Chondrocyte (in vitro differentiated cells): ENCODE measurements at regions not wholly inside any gene's neighbourhood (a gene's known extent, or its start where the extent isn't known, plus 50 kb on each side); places are given as distances from the start of the nearest gene placed in this dataset.

Experiments used
- DNase-seq: peaks from one replicate; pipeline ENCODE4 v3.0.0; 2021; ENCODE audit warnings: mixed read lengths, low spot score
- H3K27ac Mint-ChIP-seq: one replicate; pipeline ENCODE4 v1.8.0; 2021; ENCODE audit warnings: mild to moderate bottlenecking, moderate library complexity, mixed read lengths; ENCODE audit not compliant: unreplicated experiment
- H3K27me3 Mint-ChIP-seq: 2 replicates; pipeline ENCODE4 v1.8.0; 2021; ENCODE audit warnings: low read depth, mixed read lengths
- H3K36me3 Mint-ChIP-seq: 2 replicates; pipeline ENCODE4 v1.8.0; 2021; ENCODE audit warnings: low read depth, mixed read lengths
- H3K4me1 Mint-ChIP-seq: 2 replicates; pipeline ENCODE4 v1.8.0; 2021; ENCODE audit warnings: low read depth, mild to moderate bottlenecking, mixed read lengths
- H3K4me3 Mint-ChIP-seq: one replicate; pipeline ENCODE4 v1.8.0; 2021; ENCODE audit warnings: mild to moderate bottlenecking, moderate library complexity, mixed read lengths; ENCODE audit not compliant: unreplicated experiment
- H3K9me3 Mint-ChIP-seq: 2 replicates; pipeline ENCODE4 v1.8.0; 2021; ENCODE audit warnings: low read depth, mixed read lengths
- TF ChIP-seq, protein P1 (sequence below): fragments of 200-600 bp; sonication (generic); IDR thresholded peaks from 2 replicates; pipeline ENCODE4 v1.5.0; 2021; ENCODE audit warnings: antibody characterized with exemption, mild to moderate bottlenecking, moderate library complexity

GRCh38 chr9:75462866-75463265 lies 374.6 kb downstream of the OSTF1 start:
- Mint-ChIP-seq H3K4me3 (no peak overlapping the region), H3K27me3 (no peaks in the 10 kb centered on the region), H3K4me1 (peaks cover 60% of the 10 kb centered on the region), H3K36me3 (no peaks in the 10 kb centered on the region), H3K27ac (no peak overlapping the region), H3K9me3 (no peaks in the 10 kb centered on the region)
- TF ChIP-seq, protein P1, sequence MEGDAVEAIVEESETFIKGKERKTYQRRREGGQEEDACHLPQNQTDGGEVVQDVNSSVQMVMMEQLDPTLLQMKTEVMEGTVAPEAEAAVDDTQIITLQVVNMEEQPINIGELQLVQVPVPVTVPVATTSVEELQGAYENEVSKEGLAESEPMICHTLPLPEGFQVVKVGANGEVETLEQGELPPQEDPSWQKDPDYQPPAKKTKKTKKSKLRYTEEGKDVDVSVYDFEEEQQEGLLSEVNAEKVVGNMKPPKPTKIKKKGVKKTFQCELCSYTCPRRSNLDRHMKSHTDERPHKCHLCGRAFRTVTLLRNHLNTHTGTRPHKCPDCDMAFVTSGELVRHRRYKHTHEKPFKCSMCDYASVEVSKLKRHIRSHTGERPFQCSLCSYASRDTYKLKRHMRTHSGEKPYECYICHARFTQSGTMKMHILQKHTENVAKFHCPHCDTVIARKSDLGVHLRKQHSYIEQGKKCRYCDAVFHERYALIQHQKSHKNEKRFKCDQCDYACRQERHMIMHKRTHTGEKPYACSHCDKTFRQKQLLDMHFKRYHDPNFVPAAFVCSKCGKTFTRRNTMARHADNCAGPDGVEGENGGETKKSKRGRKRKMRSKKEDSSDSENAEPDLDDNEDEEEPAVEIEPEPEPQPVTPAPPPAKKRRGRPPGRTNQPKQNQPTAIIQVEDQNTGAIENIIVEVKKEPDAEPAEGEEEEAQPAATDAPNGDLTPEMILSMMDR = no peak
- no peak for DNase-seq

GRCh38 chr9:75463871-75464270 lies 375.6 kb downstream of the OSTF1 start:
- Mint-ChIP-seq H3K9me3 (no peaks in the 10 kb centered on the region), H3K4me1 (peaks cover 62% of the 10 kb centered on the region), H3K4me3 (no peak overlapping the region), H3K27ac (no peak overlapping the region), H3K27me3 (no peaks in the 10 kb centered on the region), H3K36me3 (no peaks in the 10 kb centered on the region)
- no peak for DNase-seq
- TF ChIP-seq, protein P1 = no peak

- H3K4me1 Mint-ChIP-seq = peaks cover 62% of the 10 kb centered on the region
- H3K27me3 Mint-ChIP-seq = no peaks in the 10 kb centered on the region
- no peak overlapping the region for H3K4me3 Mint-ChIP-seq
- TF ChIP-seq, protein P1 = no peak
- DNase-seq = no peak
- H3K27ac Mint-ChIP-seq = no peak overlapping the region
- H3K36me3 Mint-ChIP-seq = no peaks in the 10 kb centered on the region
- no peaks in the 10 kb centered on the region for H3K9me3 Mint-ChIP-seq
Observed at GRCh38 chr9:75464726-75465125, 376.4 kb downstream of the OSTF1 start.

DNA sequence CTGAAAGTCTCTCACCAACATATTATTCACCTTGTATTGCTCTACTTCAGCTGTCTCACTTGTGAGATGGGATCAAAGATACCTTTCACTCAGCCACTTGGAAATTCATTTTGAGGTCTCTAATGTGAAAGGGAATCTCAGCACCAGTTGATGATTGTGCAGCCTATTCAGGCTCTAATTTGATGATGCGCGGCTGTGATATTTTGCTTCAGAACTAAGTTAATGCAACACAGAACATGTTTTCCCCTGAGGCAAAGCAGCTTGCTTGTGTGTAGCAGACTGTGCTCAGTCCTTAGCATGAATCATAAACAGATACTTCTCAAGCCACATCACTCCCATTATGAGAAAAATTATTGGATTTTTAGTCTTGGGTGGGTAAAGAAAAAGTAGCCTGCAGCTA lies 378.8 kb downstream of the OSTF1 start:
- TF ChIP-seq, protein P1 = no peak

GRCh38 chr9:75471549-75472114 lies 383.3 kb downstream of the OSTF1 start:
- DNase-seq = no peak
- Mint-ChIP-seq H3K27me3 (peaks cover 3% of the 10 kb centered on the region), H3K9me3 (no peaks in the 10 kb centered on the region), H3K4me1 (peaks cover 19% of the 10 kb centered on the region), H3K4me3 (no peak overlapping the region), H3K27ac (no peak overlapping the region), H3K36me3 (no peaks in the 10 kb centered on the region)
- TF ChIP-seq, protein P1 = no peak

More for the DNA sequence above, 378.8 kb downstream of the OSTF1 start:
- H3K9me3 Mint-ChIP-seq = no peaks in the 10 kb centered on the region
- peaks cover 48% of the 10 kb centered on the region for H3K4me1 Mint-ChIP-seq
- H3K4me3 Mint-ChIP-seq = no peak overlapping the region
- H3K27ac Mint-ChIP-seq = no peak overlapping the region
- DNase-seq = no peak
- no peaks in the 10 kb centered on the region for H3K27me3 Mint-ChIP-seq
- H3K36me3 Mint-ChIP-seq = no peaks in the 10 kb centered on the region
